ENCODE measurements at regions not wholly inside any gene's neighbourhood (a gene's known extent, or its start where the extent isn't known, plus 50 kb on each side); places are given as distances from the start of the nearest gene placed in this dataset.

DNA sequence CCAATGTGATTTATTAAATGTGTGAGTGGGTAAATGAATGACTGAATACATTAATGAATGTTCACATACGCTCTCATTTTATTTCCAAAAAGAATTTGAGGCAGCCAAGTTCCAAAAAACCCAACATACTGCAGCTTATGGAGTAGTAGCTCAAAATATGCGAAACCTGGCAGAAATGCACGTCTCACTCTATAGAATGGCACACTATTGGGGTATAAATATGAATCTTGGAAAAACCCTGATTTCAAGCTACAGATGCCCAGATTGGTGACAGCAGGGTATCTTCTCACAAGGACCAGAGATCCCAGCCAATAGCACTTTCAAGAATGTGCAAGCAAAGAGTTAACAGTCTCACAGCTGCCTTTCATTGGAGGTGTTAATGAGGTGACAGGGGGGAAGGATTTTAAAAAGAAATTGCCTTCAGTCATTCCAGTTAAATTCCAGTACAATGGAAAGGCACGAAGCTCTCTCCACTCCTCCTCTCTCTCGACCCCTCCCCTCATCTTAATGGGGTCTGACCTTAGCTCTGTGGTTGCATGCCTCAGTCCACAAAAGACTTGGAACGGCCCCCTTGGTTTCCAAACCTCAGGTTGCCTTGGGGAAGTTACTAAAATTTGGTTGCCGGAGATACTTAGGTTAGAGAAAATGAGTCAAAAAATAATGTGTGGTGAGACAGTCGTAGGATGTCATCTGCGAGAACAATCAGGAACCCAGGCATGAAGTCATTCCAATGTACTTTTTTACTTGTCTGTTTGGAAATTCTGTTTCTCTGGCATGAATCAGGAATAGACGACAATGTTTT lies 307.4 kb downstream of the NFIB start:
- H2AFZ ChIP-seq (ENCODE audit: low read depth, low read length) = no peak overlapping the region
- H3K4me1 ChIP-seq (replicated peaks in 1 of 2; ENCODE audit: control insufficient read depth in 2 of 2, insufficient read depth in 2 of 2, low read length in 2 of 2) = no peaks in the 10 kb centered on the region
- H3K4me2 ChIP-seq (ENCODE audit: insufficient read depth, low read length) = no peak overlapping the region
- DNase-seq (ENCODE audit: extremely low read depth in 1 of 4, low spot score in 3 of 4) (no peak), FAIRE-seq (no peak), ATAC-seq (no peak)
- WGBS (ENCODE audit: insufficient coverage, low coverage, missing lambda C conversion rate) = 9% methylated on average over 10 of the region's 10 CpGs
- no peak overlapping the region for H3K27ac ChIP-seq (ENCODE audit: extremely low read depth, low read depth, low read length)
- no peak overlapping the region for H3K9ac ChIP-seq (ENCODE audit: insufficient read depth in 1 of 2, low read depth in 2 of 2, low read length in 2 of 2)
- H3K36me3 ChIP-seq (ENCODE audit: control insufficient read depth, insufficient read depth, low read length) = no peaks in the 10 kb centered on the region
- ChIA-PET POLR2A (no interaction called here), CTCF (ENCODE audit: low intra/inter-chr PET ratio) (no interaction called here)
- H3K9me1 ChIP-seq (ENCODE audit: control insufficient read depth, insufficient read depth, low read length) = no peaks in the 10 kb centered on the region
- no peaks in the 10 kb centered on the region for H3K9me3 ChIP-seq (replicated peaks; ENCODE audit: control insufficient read depth, insufficient read depth, low read depth, low read length)
- peaks cover 0 to 6% of the 10 kb centered on the region in 2 experiments; a peak in 1 of 5 replicates for H3K27me3 ChIP-seq (ENCODE audit: control insufficient read depth in 2 of 2, insufficient read depth in 2 of 2, low read length in 2 of 2)
- in situ Hi-C loops (cut with MboI) (no loop called here), intact Hi-C loops (cut with micrococcal nuclease) (no loop called here)
- H3K4me3 ChIP-seq = no peak overlapping the region
- H3K79me2 ChIP-seq (ENCODE audit: control insufficient read depth, insufficient read depth, low read length) = no peaks in the 10 kb centered on the region
- H4K20me1 ChIP-seq (replicated peaks; ENCODE audit: control insufficient read depth, insufficient read depth, low read length) = no peaks in the 10 kb centered on the region
- BruUV-seq (replicated peaks) = no TSS peak
- TF ChIP-seq CCAR2 (IDR thresholded peaks at IDR 0.05; ENCODE audit: low read depth, low read length) = no peak
- TF ChIP-seq, protein P1, sequence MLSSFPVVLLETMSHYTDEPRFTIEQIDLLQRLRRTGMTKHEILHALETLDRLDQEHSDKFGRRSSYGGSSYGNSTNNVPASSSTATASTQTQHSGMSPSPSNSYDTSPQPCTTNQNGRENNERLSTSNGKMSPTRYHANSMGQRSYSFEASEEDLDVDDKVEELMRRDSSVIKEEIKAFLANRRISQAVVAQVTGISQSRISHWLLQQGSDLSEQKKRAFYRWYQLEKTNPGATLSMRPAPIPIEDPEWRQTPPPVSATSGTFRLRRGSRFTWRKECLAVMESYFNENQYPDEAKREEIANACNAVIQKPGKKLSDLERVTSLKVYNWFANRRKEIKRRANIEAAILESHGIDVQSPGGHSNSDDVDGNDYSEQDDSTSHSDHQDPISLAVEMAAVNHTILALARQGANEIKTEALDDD (IDR thresholded peaks at IDR 0.05) = no peak
- no peak for TF ChIP-seq ATF7 (IDR thresholded peaks at IDR 0.05)
- TF ChIP-seq, protein P2, sequence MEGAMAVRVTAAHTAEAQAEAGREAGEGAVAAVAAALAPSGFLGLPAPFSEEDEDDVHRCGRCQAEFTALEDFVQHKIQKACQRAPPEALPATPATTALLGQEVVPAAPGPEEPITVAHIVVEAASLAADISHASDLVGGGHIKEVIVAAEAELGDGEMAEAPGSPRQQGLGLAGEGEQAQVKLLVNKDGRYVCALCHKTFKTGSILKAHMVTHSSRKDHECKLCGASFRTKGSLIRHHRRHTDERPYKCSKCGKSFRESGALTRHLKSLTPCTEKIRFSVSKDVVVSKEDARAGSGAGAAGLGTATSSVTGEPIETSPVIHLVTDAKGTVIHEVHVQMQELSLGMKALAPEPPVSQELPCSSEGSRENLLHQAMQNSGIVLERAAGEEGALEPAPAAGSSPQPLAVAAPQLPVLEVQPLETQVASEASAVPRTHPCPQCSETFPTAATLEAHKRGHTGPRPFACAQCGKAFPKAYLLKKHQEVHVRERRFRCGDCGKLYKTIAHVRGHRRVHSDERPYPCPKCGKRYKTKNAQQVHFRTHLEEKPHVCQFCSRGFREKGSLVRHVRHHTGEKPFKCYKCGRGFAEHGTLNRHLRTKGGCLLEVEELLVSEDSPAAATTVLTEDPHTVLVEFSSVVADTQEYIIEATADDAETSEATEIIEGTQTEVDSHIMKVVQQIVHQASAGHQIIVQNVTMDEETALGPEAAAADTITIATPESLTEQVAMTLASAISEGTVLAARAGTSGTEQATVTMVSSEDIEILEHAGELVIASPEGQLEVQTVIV (CRISPR knock-in tag; IDR thresholded peaks at IDR 0.05; ENCODE audit: borderline replicate concordance) = no peak
- TF ChIP-seq ZNF212 (CRISPR knock-in tag; IDR thresholded peaks at IDR 0.05) = no peak

All from K562 (cell line).